Mesenchymal stem cell (in vitro differentiated cells and primary cell): ENCODE measurements at regions not wholly inside any gene's neighbourhood (a gene's known extent, or its start where the extent isn't known, plus 50 kb on each side); places are given as distances from the start of the nearest gene placed in this dataset.

ENCODE experiments used
- DNase-seq: peaks from one replicate; pipeline ENCODE4 v3.0.0-alpha.2; 2013
- H2AFZ ChIP-seq: one replicate; pipeline ENCODE4 v1.6.1; 2013; ENCODE audit warnings: low read depth, mild to moderate bottlenecking, control low read depth, inconsistent platforms, low read length, moderate library complexity
- H2AK5ac ChIP-seq: 2 replicates; pipeline ENCODE4 v1.6.1; 2013; ENCODE audit warnings: low read length, moderate library complexity, mild to moderate bottlenecking, inconsistent platforms; ENCODE audit not compliant: severe bottlenecking
- H2BK120ac ChIP-seq: one replicate; pipeline ENCODE4 v1.6.1; 2013; ENCODE audit warnings: low read depth, mild to moderate bottlenecking, inconsistent platforms, low read length, moderate library complexity
- H2BK12ac ChIP-seq, 2 experiments: one replicate each; pipeline ENCODE4 v1.6.1; 2013; ENCODE audit warnings: inconsistent platforms in 2 of 2, low read length in 2 of 2, mild to moderate bottlenecking in 2 of 2, moderate library complexity in 2 of 2, control low read depth in 1 of 2
- H2BK15ac ChIP-seq: one replicate; pipeline ENCODE4 v1.6.1; 2013; ENCODE audit warnings: mild to moderate bottlenecking, low read depth, inconsistent platforms; ENCODE audit not compliant: poor library complexity, severe bottlenecking
- H2BK5ac ChIP-seq: 2 replicates; pipeline ENCODE4 v1.6.1; 2013; ENCODE audit warnings: low read depth, mild to moderate bottlenecking, low read length, control low read depth, inconsistent platforms; ENCODE audit not compliant: poor library complexity, severe bottlenecking
- H3K14ac ChIP-seq, 2 experiments: one replicate each; pipeline ENCODE4 v1.6.1; 2013; ENCODE audit warnings: inconsistent platforms in 2 of 2, low read length in 2 of 2, control low read depth in 1 of 2, mild to moderate bottlenecking in 1 of 2, moderate library complexity in 1 of 2
- H3K18ac ChIP-seq, 2 experiments: one replicate each; pipeline ENCODE4 v1.6.1; 2013; ENCODE audit warnings: inconsistent platforms in 2 of 2, low read length in 2 of 2, control low read depth in 1 of 2, low read depth in 1 of 2, mild to moderate bottlenecking in 1 of 2
- H3K23ac ChIP-seq, 2 experiments: one replicate each; pipeline ENCODE4 v1.6.1; 2013; ENCODE audit warnings: inconsistent platforms in 2 of 2, low read length in 2 of 2, mild to moderate bottlenecking in 2 of 2, moderate library complexity in 2 of 2, control low read depth in 1 of 2
- H3K27ac ChIP-seq: 2 replicates; pipeline ENCODE4 v1.5.1; 2013; ENCODE audit warnings: mild to moderate bottlenecking, moderate library complexity, low read length, control low read depth, inconsistent platforms; ENCODE audit not compliant: poor library complexity, severe bottlenecking
- H3K27me3 ChIP-seq, 2 experiments: 2 replicates each; pipeline versions ENCODE4 v1.6.1 to v1.7.0; 2013; ENCODE audit warnings: low read length in 2 of 2, mild to moderate bottlenecking in 2 of 2, moderate library complexity in 2 of 2, control low read depth in 1 of 2, inconsistent platforms in 1 of 2; ENCODE audit not compliant: control insufficient read depth in 1 of 2, insufficient read depth in 1 of 2
- H3K36me3 ChIP-seq, 2 experiments: 2 replicates each; pipeline versions ENCODE4 v1.6.1 to v1.7.0; 2013; ENCODE audit warnings: low read length in 2 of 2, control low read depth in 1 of 2, inconsistent platforms in 1 of 2, low read depth in 1 of 2, mild to moderate bottlenecking in 1 of 2; ENCODE audit not compliant: insufficient read depth in 2 of 2, control insufficient read depth in 1 of 2
- H3K4ac ChIP-seq, 2 experiments: one replicate each; pipeline ENCODE4 v1.6.1; 2013; ENCODE audit warnings: inconsistent platforms in 2 of 2, low read length in 2 of 2, mild to moderate bottlenecking in 2 of 2, moderate library complexity in 2 of 2, control low read depth in 1 of 2, low read depth in 1 of 2
- H3K4me1 ChIP-seq: 2 replicates; pipeline ENCODE4 v1.6.1; 2013; ENCODE audit warnings: low read depth, low read length, control low read depth; ENCODE audit not compliant: control insufficient read depth, insufficient read depth
- H3K4me2 ChIP-seq: 2 replicates; pipeline ENCODE4 v1.6.1; 2013; ENCODE audit warnings: low read length, mild to moderate bottlenecking, inconsistent platforms; ENCODE audit not compliant: poor library complexity, severe bottlenecking
- H3K4me3 ChIP-seq, 2 experiments: 2 replicates each; pipeline versions ENCODE4 v1.5.1 to v1.7.0; 2013; ENCODE audit warnings: low read length in 2 of 2, mild to moderate bottlenecking in 2 of 2, control low read depth in 1 of 2, low read depth in 1 of 2; ENCODE audit not compliant: insufficient read depth in 1 of 2
- H3K79me1 ChIP-seq: replicated peaks from 2 replicates; pipeline ENCODE4 v1.6.1; 2013; ENCODE audit warnings: mild to moderate bottlenecking, control low read depth, low read length, inconsistent platforms; ENCODE audit not compliant: poor library complexity, severe bottlenecking
- H3K9ac ChIP-seq: 2 replicates; pipeline ENCODE4 v1.7.0; 2013; ENCODE audit warnings: mild to moderate bottlenecking, low read length, moderate library complexity
- H3K9me3 ChIP-seq: 2 replicates; pipeline ENCODE4 v1.7.0; 2013; ENCODE audit warnings: mild to moderate bottlenecking, low read length; ENCODE audit not compliant: control insufficient read depth
- H4K8ac ChIP-seq: one replicate; pipeline ENCODE4 v1.6.1; 2013; ENCODE audit warnings: inconsistent platforms, mild to moderate bottlenecking, low read length, moderate library complexity
- H4K91ac ChIP-seq: one replicate; pipeline ENCODE4 v1.6.1; 2013; ENCODE audit warnings: mild to moderate bottlenecking, low read length, inconsistent platforms
- WGBS: methylation state at CpG from one replicate; pipeline ENCODE4 v1.1.7; 2013; ENCODE audit warnings: mixed read lengths; 5-methylcytosine and 5-hydroxymethylcytosine counted together

DNA sequence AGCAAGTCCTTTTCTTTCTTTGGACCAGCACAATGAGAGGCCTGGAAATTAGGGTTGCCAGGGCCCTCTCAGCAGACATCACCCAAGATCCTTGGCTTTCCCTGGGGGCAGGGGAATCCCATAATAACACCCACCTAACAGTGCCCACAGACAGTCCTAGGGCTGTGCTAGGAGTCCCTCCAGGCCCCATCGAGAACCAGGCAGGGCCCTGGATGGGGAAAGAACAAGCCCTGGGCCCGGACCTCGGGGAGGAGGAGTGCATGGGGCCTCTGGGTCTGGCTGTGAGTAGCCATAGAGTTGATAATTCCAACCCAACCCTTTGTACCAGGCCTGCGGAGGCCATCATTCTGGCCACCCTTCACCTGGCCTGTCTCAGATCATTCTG lies 201.2 kb upstream of the ZMIZ1 start:
- Histone ChIP-seq H3K27me3 (peaks cover 0 to 12% of the 10 kb centered on the region in 2 experiments), H2BK15ac (no peak overlapping the region), H3K23ac (no peak overlapping the region), H3K36me3 (no peaks in the 10 kb centered on the region), H2BK12ac (no peak overlapping the region), H3K4me3 (no peak overlapping the region), H3K4me1 (no peaks in the 10 kb centered on the region), H4K91ac (peak overlapping the region; percentile 15), H3K4ac (no peak overlapping the region), H3K4me2 (no peak overlapping the region), H3K9me3 (no peaks in the 10 kb centered on the region), H3K18ac (no peak overlapping the region), H2BK120ac (no peak overlapping the region), H2AFZ (no peak overlapping the region), H3K9ac (no peak overlapping the region), H3K27ac (no peak overlapping the region), H2AK5ac (no peak overlapping the region), H4K8ac (no peak overlapping the region), H3K79me1 (no peaks in the 10 kb centered on the region), H2BK5ac (no peak overlapping the region), H3K14ac (no peak overlapping the region)
- no peak for DNase-seq
- WGBS: 85% methylated on average over 4 of the region's 4 CpGs

DNA sequence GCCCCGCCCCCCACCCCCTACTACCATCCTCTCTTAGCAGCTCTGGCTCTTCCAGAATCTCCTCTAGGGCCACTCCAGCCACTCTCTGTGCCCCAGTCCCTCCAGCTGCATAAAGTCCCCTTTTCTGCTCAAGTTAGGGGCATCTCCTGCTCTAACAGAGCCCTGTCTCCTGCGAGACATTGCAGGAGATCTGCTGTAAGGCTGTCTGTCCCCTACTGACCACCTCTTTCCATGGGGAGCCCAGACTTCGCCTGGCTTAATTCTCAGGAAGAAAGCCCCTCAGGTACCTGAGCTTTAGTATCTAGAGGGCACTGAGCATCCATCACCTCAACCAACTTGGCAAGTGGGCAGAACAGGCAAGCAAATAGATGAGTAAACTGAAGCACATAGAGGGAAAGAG lies 200.7 kb upstream of the ZMIZ1 start:
- Histone ChIP-seq H2AK5ac (no peak overlapping the region), H3K79me1 (no peaks in the 10 kb centered on the region), H3K4me1 (no peaks in the 10 kb centered on the region), H3K9ac (no peak overlapping the region), H3K4ac (no peak overlapping the region), H3K27ac (no peak overlapping the region), H2BK120ac (no peak overlapping the region), H2AFZ (no peak overlapping the region), H3K4me3 (no peak overlapping the region), H3K9me3 (no peaks in the 10 kb centered on the region), H4K91ac (no peak overlapping the region), H3K27me3 (peaks cover 0 to 12% of the 10 kb centered on the region in 2 experiments), H3K18ac (no peak overlapping the region), H3K36me3 (no peaks in the 10 kb centered on the region), H4K8ac (no peak overlapping the region), H3K23ac (no peak overlapping the region), H2BK15ac (no peak overlapping the region), H2BK5ac (no peak overlapping the region), H3K4me2 (no peak overlapping the region), H3K14ac (no peak overlapping the region), H2BK12ac (no peak overlapping the region)
- no peak for DNase-seq
- 86% methylated on average over 3 of the region's 3 CpGs for WGBS

DNA sequence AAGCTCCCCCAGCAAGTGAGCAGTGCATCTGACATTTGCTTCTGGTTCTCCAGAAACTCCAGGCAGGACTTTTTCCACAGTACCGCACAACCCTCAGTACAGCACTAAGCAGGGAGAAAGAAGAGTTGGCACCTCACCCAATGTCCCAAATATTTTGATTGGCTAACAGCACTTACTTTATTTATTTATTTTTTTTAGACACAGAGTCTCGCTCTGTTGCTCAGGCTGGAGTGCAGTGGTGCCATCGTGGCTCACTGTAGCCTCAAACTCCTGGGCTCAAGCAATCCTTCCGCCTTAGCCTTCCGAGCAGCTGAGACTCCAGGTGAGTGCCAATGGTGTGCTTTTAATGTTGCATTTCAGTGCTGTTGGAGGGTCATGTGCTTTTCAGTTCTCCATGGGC lies 200.3 kb upstream of the ZMIZ1 start:
- Histone ChIP-seq H3K4me1 (no peaks in the 10 kb centered on the region), H4K8ac (no peak overlapping the region), H2AFZ (no peak overlapping the region), H2BK15ac (no peak overlapping the region), H2AK5ac (no peak overlapping the region), H2BK5ac (no peak overlapping the region), H3K23ac (no peak overlapping the region), H3K4ac (no peak overlapping the region), H3K14ac (no peak overlapping the region), H3K4me3 (no peak overlapping the region), H3K9ac (no peak overlapping the region), H4K91ac (no peak overlapping the region), H3K9me3 (no peaks in the 10 kb centered on the region), H3K79me1 (no peaks in the 10 kb centered on the region), H3K27me3 (peaks cover 0 to 12% of the 10 kb centered on the region in 2 experiments), H3K4me2 (no peak overlapping the region), H2BK12ac (no peak overlapping the region), H2BK120ac (no peak overlapping the region), H3K18ac (no peak overlapping the region), H3K27ac (no peak overlapping the region), H3K36me3 (no peaks in the 10 kb centered on the region)
- DNase-seq: no peak
- 91% methylated on average over 5 of the region's 5 CpGs for WGBS

DNA sequence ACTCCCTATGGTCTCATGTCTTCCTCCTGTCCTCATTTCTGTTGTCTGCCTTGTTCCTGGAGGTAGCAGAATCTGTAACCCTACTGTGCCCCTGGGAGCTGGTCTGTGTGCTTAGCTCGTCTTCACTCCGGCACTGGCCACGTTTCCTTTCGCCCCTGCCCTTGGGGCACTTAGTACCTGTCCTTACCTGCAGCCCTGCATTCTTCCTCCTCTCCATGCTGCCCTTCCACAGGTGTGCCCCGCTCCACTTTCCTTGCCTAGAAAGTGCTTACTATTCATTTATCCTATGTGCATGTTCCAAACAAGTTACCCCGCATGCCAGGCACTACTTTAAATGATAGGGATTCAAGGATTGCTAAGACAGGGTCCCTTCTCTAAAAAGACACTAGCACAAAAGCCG lies 199.9 kb upstream of the ZMIZ1 start:
- Histone ChIP-seq H3K4me2 (no peak overlapping the region), H3K27me3 (peaks cover 0 to 12% of the 10 kb centered on the region in 2 experiments)
- 90% methylated on average over 7 of the region's 7 CpGs for WGBS

More for the DNA sequence above, 199.9 kb upstream of the ZMIZ1 start:
- DNase-seq: no peak
- no peaks in the 10 kb centered on the region for H3K9me3 ChIP-seq
- H3K4me3 ChIP-seq: no peak overlapping the region
- no peaks in the 10 kb centered on the region for H3K79me1 ChIP-seq
- no peaks in the 10 kb centered on the region for H3K4me1 ChIP-seq
- H2AK5ac ChIP-seq: no peak overlapping the region
- H3K9ac ChIP-seq: no peak overlapping the region
- H3K4ac ChIP-seq: no peak overlapping the region
- H2BK120ac ChIP-seq: no peak overlapping the region
- H3K18ac ChIP-seq: no peak overlapping the region
- H3K14ac ChIP-seq: no peak overlapping the region
- no peak overlapping the region for H4K8ac ChIP-seq
- no peak overlapping the region for H2BK15ac ChIP-seq
- H3K36me3 ChIP-seq: no peaks in the 10 kb centered on the region
- no peak overlapping the region for H3K27ac ChIP-seq
- no peak overlapping the region for H2BK5ac ChIP-seq
- H3K23ac ChIP-seq: no peak overlapping the region
- no peak overlapping the region for H2BK12ac ChIP-seq
- H2AFZ ChIP-seq: no peak overlapping the region
- H4K91ac ChIP-seq: no peak overlapping the region
